ENCODE measurements at regions not wholly inside any gene's neighbourhood (a gene's known extent, or its start where the extent isn't known, plus 50 kb on each side); places are given as distances from the start of the nearest gene placed in this dataset.

DNA sequence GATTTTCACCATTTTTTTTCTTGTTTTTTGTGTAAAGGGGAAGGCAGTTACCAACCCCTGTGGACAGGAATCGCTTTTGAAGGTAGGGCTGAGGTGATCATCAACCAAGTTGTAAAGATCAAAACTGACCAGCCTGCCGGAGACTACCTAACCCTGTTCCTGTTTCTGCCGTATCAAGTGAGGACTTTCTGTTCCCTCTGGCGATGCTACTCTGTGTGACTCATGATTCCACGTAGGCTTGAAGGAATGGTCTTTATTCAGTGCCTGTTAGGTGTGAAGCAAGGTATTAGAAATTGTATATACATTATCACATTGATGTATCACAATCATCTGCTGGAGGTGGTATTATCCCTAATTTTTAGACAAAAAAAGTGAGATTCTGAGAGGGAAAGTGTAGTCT lies 161.3 kb downstream of the SOX4 start:
- TF ChIP-seq, protein P1, sequence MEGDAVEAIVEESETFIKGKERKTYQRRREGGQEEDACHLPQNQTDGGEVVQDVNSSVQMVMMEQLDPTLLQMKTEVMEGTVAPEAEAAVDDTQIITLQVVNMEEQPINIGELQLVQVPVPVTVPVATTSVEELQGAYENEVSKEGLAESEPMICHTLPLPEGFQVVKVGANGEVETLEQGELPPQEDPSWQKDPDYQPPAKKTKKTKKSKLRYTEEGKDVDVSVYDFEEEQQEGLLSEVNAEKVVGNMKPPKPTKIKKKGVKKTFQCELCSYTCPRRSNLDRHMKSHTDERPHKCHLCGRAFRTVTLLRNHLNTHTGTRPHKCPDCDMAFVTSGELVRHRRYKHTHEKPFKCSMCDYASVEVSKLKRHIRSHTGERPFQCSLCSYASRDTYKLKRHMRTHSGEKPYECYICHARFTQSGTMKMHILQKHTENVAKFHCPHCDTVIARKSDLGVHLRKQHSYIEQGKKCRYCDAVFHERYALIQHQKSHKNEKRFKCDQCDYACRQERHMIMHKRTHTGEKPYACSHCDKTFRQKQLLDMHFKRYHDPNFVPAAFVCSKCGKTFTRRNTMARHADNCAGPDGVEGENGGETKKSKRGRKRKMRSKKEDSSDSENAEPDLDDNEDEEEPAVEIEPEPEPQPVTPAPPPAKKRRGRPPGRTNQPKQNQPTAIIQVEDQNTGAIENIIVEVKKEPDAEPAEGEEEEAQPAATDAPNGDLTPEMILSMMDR (IDR thresholded peaks at IDR 0.05 in 8 of 11, conservative IDR thresholded peaks at IDR 0.05 in 3 of 11): no peak
- no peak for TF ChIP-seq POLR2AphosphoS5 (IDR thresholded peaks at IDR 0.05)
